T-helper 2 cell treated with Interferon-gamma antibody and Interleukin-4, amounts not matched to agents 100 ng/mL and 5 ng/mL, for 36 hours (primary cell): ENCODE measurements at regions not wholly inside any gene's neighbourhood (a gene's known extent, or its start where the extent isn't known, plus 50 kb on each side); places are given as distances from the start of the nearest gene placed in this dataset.
"Not testable (repeated sequence)": the region's sequence is repeated elsewhere in the genome, so short reads cannot be mapped to it uniquely, and the experiment has no call there.

Source experiments
- intact Hi-C: fragments of 100-400 bp; cut with micrococcal nuclease; formaldehyde crosslinking; loops from one replicate; pipeline ENCODE4 v1.15.1; 2023

- intact Hi-C loops = loop anchor here (2.0 to 5.0 kb wide), 3 partner anchors 20 to 189 kb away; no protein-coding TSS in a partner anchor
Measured at GRCh38 chr7:17043012-17043877, 161.5 kb upstream of the AGR3 start.

DNA sequence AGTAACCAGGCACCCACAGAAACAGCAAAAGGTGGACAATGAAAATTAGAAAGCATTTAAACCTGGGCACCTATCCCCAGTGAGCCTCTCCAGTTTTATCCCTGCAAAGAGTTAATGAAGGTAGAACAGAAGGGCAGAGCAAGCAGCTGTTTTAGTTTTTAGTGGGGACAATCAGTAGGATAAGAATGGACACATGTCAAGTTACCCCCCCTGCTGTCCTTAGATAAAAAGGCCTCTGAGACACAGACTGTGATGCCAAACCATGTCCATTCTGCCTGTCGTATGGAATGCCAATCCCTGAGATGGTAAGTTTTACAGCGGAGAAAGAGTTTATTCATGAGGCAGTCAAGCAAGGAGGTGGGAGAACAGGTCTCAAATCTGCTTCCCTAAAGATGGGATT is 162.6 kb upstream of the AGR3 start:
- intact Hi-C loops = loop anchor here (5.0 kb wide), 2 partner anchors 98 to 188 kb away; no protein-coding TSS in a partner anchor

GRCh38 chr7:17044861-17045260 is 163.1 kb upstream of the AGR3 start:
- intact Hi-C loops = loop anchor here (5.0 kb wide), 2 partner anchors 97 to 187 kb away; no protein-coding TSS in a partner anchor

DNA sequence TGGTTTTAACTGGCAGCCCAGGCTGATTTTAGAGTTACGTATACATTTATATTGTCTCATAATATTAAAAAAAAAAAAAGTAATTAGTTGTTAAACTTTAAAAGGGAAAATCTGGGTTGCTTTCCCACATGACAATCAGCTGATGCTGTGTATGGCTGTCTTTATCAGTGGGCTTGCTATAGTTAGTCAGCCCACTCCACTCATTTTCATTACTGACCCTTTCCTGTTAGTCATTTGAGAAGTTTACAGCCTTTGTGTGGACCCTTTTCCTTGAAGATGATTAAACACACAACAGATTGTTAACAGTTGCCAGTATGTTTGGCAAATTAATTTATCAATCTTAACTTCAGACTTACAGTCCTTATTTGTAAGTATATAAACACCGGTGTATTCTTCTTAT is 164.5 kb upstream of the AGR3 start:
- intact Hi-C loops = no loop called here

DNA sequence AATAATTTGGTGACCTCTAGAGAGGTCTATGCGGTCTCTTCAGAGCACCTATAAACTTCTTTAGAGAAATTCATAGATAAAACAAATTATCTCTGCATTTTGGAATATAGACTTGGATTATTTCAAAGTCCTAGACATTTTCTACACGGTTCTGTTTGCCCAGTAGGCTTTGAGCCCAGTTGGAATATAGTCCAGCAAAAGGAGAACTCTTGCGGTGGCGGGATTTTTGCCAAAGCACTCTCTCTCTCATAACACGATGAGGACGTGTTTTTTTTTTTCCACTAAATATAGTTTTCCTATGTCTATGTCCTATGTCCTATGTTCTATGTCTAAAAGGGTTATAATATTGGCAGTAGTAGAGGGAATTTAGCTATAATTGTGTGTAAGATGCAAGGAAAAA is 164.9 kb upstream of the AGR3 start:
- intact Hi-C loops = no loop called here

- intact Hi-C loops = not testable (repeated sequence)
Measured at GRCh38 chr7:17053164-17053563, 171.4 kb upstream of the AGR3 start.

DNA sequence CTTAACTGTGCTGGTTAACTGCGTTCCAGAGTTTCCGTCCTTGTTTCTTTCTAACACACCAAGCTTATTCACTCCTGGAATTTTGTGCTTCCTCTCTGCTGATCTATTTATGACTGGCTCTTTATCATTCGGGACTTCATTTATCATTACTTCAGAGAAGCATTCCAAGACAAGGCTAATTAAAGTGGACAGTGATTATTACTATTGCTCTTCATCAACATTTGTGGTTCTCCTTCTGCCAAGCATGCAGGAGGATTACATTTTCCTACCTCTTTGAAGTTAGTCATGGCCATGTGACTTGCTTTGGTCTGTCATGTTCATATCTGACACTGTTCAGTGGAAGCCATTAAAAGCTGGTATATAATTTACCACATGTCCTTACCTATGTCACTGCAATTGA is 172.4 kb upstream of the AGR3 start:
- intact Hi-C loops = no loop called here

- intact Hi-C loops = no loop called here
Measured at GRCh38 chr7:17054836-17055235, 173.1 kb upstream of the AGR3 start.

DNA sequence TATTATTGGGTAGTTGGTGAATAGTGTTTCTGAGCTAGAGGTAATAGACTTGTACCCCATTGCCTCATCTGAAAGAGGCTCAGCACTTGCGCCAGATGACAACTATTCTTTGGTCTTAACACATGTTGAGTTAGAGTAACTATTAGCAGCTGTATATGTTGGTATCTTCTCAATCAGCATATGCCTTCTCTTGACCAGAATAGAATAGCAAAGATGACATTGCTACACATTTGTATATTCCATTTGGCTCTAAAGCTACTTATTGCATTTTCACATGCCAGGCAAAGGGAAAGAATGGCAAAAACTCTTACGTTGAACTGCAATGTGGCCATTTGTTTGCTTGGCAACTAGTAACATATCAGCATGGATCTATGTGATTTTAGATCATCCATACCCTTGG is 173.8 kb upstream of the AGR3 start:
- intact Hi-C loops = no loop called here

GRCh38 chr7:17056491-17057142 is 174.8 kb upstream of the AGR3 start:
- intact Hi-C loops = no loop called here

GRCh38 chr7:17057143-17057509 is 175.3 kb upstream of the AGR3 start:
- intact Hi-C loops = no loop called here

GRCh38 chr7:17058568-17058967 is 176.8 kb upstream of the AGR3 start:
- intact Hi-C loops = no loop called here

DNA sequence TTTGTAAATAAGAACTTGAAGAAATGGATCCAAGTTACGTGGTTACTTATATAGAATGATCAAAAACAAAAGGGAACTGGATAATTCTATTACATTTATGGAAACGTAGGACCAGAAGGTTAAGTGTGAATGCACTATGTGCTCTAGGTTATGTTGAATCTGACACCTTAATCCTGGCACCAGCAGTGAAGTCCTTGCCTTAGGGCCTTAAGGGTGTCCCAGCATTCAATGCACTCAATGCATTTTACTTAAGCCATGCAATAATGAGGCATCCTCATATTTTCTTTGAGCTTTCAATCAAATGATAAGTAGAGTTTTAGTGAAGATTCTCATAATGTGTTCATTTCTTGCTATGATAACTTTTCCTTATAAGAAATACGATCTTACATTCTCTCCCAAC is 178.3 kb upstream of the AGR3 start:
- intact Hi-C loops = loop anchor here (5.0 kb wide), 2 partner anchors 77 to 472 kb away; no protein-coding TSS in a partner anchor

DNA sequence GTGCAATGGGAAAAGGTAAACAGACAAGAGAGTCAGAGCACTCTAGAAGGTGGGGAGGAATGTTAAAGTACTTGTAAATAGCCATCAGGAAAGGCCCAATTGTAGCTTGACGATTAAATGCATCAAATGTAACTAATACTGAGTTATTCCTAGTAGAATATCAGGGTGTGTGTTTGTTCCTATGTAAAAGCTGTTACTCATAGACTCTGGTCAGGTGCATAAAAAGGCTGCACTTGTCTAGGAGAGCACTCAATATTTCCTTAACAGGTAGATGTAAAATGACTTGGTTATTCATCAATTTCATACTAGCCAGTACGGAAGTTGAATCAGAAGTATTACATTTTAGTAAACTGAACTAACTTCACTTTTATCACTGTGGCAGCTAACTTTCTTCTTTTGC is 179.7 kb upstream of the AGR3 start:
- intact Hi-C loops = loop anchor here (5.0 kb wide), 2 partner anchors 76 to 471 kb away; no protein-coding TSS in a partner anchor

GRCh38 chr7:17062151-17063044 is 180.6 kb upstream of the AGR3 start:
- intact Hi-C loops = loop anchor here (2.0 to 5.0 kb wide), 3 partner anchors 75 to 470 kb away; partner anchors contain the start of gene AHR

DNA sequence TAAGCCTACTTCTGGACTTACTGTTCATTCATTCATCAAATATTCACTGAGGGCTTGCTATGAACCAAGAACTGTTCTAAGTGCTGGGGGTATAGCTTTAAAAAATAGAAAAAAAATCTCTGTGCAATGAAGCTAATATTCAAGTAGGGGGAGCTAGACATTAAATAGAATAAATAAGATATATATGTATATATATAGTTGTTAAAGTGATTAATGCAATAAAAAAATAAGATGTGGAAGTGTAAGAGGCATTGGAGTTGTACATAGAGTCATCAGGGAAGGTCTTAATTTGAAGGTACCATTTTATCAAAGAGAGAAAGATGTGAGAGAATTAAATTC is 181.2 kb upstream of the AGR3 start:
- intact Hi-C loops = loop anchor here (2.0 to 5.0 kb wide), 3 partner anchors 74 to 469 kb away; partner anchors contain the start of gene AHR

- intact Hi-C loops = no loop called here
Measured at GRCh38 chr7:17067691-17068090, 185.9 kb upstream of the AGR3 start.

- intact Hi-C loops = no loop called here
Measured at GRCh38 chr7:17069146-17069545, 187.4 kb upstream of the AGR3 start.

DNA sequence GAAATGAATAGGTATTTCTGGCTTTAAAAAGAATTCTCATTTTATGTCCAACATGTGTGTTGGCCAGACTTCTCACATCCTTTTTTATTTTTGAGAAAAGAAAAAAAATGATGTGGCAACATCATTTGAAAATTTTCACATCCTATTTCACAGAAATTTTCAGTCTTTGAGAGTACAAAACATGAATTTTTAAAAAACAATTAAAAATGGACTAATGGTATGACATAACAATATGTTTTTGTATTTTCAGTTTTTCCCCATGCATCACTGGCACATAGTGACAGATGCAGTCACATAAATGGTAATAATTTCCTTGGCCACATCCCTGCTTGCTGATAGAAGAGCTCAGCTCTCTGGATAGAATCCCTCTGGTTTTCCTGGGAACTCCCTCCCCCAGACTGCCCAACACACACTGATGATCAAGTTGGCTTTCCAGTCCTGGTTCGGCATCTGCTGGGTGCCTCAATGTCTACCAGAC is 188.5 kb upstream of the AGR3 start:
- intact Hi-C loops = no loop called here

GRCh38 chr7:17071866-17072265 is 190.1 kb upstream of the AGR3 start:
- intact Hi-C loops = no loop called here

DNA sequence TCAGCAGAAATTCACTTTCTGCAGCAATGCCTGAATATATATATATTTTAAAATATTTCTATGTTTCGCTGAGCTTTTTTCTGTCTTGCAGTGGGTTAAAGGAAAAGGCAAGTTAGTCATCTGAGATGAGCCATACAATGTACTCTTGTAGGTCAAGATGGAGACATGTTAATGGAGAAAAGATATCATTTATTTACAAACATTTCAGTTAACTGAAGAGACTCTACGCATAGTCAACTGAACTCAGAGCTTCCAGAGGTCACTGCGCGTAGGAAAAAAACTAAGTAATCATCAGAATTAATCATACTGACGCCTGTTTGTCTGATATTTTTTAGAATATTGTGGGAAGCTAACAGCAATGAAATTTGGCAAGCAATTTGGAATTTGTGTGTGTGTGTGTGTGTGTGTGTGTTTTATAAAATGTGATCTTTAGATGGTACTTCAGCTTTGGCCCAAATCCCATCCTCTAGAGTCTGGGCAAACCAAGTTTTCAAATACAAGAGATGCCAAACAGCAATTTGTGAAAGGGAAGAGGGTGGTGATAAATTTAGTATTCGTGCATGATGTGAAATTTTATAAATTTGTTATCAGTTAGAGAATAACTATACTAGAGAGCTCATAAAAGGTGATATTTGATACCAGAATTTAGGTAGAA is 193.9 kb upstream of the AGR3 start:
- intact Hi-C loops = no loop called here
